Endothelial cell of umbilical vein (primary cell): ENCODE measurements at regions not wholly inside any gene's neighbourhood (a gene's known extent, or its start where the extent isn't known, plus 50 kb on each side); places are given as distances from the start of the nearest gene placed in this dataset.

ENCODE experiments used
- BruUV-seq: library from RNA; stranded (reverse); fragments of 400-500 nt; replicated peaks from 2 replicates; lab custom pipeline; 2021; lab: Mats Ljungman, UMichigan
- CTCF ChIA-PET: fragments of 300-600, 350-600 bp; sonication (Branson Sonifier 250); formaldehyde crosslinking; loops from one replicate; lab custom pipeline; 2021; ENCODE audit warnings: antibody characterized with exemption, inconsistent platforms; lab: Charles Lee
- POLR2A ChIA-PET: fragments of 300-600, 350-600 bp; sonication (Branson Sonifier 250); formaldehyde crosslinking; loops from one replicate; lab custom pipeline; 2021; ENCODE audit warnings: antibody characterized with exemption, inconsistent platforms; lab: Charles Lee
- DNase-seq: peaks from one replicate; pipeline ENCODE4 v3.0.0-alpha.2; 2011; ENCODE audit warnings: low read depth, low spot score
- FAIRE-seq: peaks from 2 replicates; lab custom pipeline; 2011; peaks lifted over from hg19 to GRCh38; lab: Jason Lieb, UNC
- H2AFZ ChIP-seq: 2 replicates; pipeline ENCODE4 v1.6.0; 2012; ENCODE audit warnings: low read depth, low read length, control low read depth, inconsistent platforms
- H3K27ac ChIP-seq: 2 replicates; pipeline ENCODE4 v1.5.1; 2011; ENCODE audit warnings: low read depth, mild to moderate bottlenecking, control low read depth, low read length, moderate library complexity; ENCODE audit not compliant: insufficient read depth
- H3K27me3 ChIP-seq, 2 experiments: 2 replicates each; pipeline versions ENCODE4 v1.6.0 to v1.6.1; 2011; ENCODE audit warnings: low read length in 2 of 2, mixed read lengths in 1 of 2; ENCODE audit not compliant: control insufficient read depth in 2 of 2, insufficient read depth in 2 of 2
- H3K36me3 ChIP-seq, 2 experiments: 2 replicates in 1 of 2; 3 replicates in 1 of 2; pipeline ENCODE4 v1.5.1; 2011; ENCODE audit warnings: low read length in 2 of 2, mild to moderate bottlenecking in 1 of 2, moderate library complexity in 1 of 2; ENCODE audit not compliant: control insufficient read depth in 2 of 2, insufficient read depth in 2 of 2; ENCODE audit errors: extremely low read depth in 1 of 2
- H3K4me1 ChIP-seq: 3 replicates; pipeline ENCODE4 v1.5.1; 2011; ENCODE audit warnings: mild to moderate bottlenecking, low read length; ENCODE audit not compliant: control insufficient read depth, insufficient read depth; ENCODE audit errors: extremely low read depth
- H3K4me2 ChIP-seq: 2 replicates; pipeline ENCODE4 v1.6.1; 2011; ENCODE audit warnings: low read length, control low read depth, mixed read lengths; ENCODE audit not compliant: insufficient read depth
- H3K4me3 ChIP-seq, 3 experiments: fragments of 200-600 bp in 1 of 3; sonication (generic), shearing (Covaris generic) in 1 of 3; replicated peaks in 1 of 3; 2 replicates each; pipeline ENCODE4 v1.5.1; 2011 to 2016; ENCODE audit warnings: control low read depth in 3 of 3, low read length in 3 of 3, mild to moderate bottlenecking in 2 of 3, inconsistent platforms in 1 of 3, low read depth in 1 of 3, moderate library complexity in 1 of 3; ENCODE audit not compliant: insufficient read depth in 1 of 3
- H3K79me2 ChIP-seq: 2 replicates; pipeline ENCODE4 v1.6.0; 2012; ENCODE audit warnings: low read length, inconsistent platforms; ENCODE audit not compliant: control insufficient read depth, insufficient read depth
- H3K9ac ChIP-seq: replicated peaks from 2 replicates; pipeline ENCODE3; 2011; ENCODE audit warnings: low read length, control low read depth; ENCODE audit not compliant: insufficient read depth; ENCODE audit errors: extremely low read depth
- H3K9me1 ChIP-seq: replicated peaks from 3 replicates; pipeline ENCODE4 v1.6.0; 2011; ENCODE audit warnings: mild to moderate bottlenecking, low read length; ENCODE audit not compliant: control insufficient read depth, insufficient read depth; ENCODE audit errors: extremely low read depth
- H3K9me3 ChIP-seq: replicated peaks from 2 replicates; pipeline ENCODE4 v1.5.1; 2012; ENCODE audit warnings: low read length, inconsistent platforms; ENCODE audit not compliant: control insufficient read depth, insufficient read depth
- H4K20me1 ChIP-seq: replicated peaks from 2 replicates; pipeline ENCODE3; 2011; ENCODE audit warnings: mild to moderate bottlenecking, low read length; ENCODE audit not compliant: control insufficient read depth, insufficient read depth; ENCODE audit errors: extremely low read depth
- EZH2 ChIP-seq: IDR thresholded peaks from 2 replicates; pipeline ENCODE4 v1.6.1; 2012; ENCODE audit warnings: borderline replicate concordance, low read depth, mild to moderate bottlenecking, moderate library complexity, low read length, inconsistent platforms; ENCODE audit not compliant: severe bottlenecking
- FOS ChIP-seq: IDR thresholded peaks from 2 replicates; pipeline ENCODE4 v1.6.1; 2011; ENCODE audit warnings: mild to moderate bottlenecking, low read length, moderate library complexity, borderline replicate concordance; ENCODE audit not compliant: insufficient read depth
- GATA2 ChIP-seq: IDR thresholded peaks from 2 replicates; pipeline ENCODE4 v1.7.0; 2011; ENCODE audit warnings: low read depth, mild to moderate bottlenecking, moderate library complexity, mixed read lengths, low read length; ENCODE audit not compliant: insufficient read length, insufficient read depth
- JUN ChIP-seq: IDR thresholded peaks from 2 replicates; pipeline ENCODE4 v1.6.1; 2011; ENCODE audit warnings: borderline replicate concordance, low read depth; ENCODE audit not compliant: insufficient read length, insufficient read depth
- MYC ChIP-seq: IDR thresholded peaks from one replicate; pipeline ENCODE4 v1.6.1; 2011; ENCODE audit warnings: mild to moderate bottlenecking, low read depth, low read length
- POLR2A ChIP-seq: IDR thresholded peaks from 2 replicates; pipeline ENCODE4 v1.6.1; 2012; ENCODE audit warnings: low read depth, mild to moderate bottlenecking, control low read depth, low read length
- POLR2AphosphoS5 ChIP-seq: IDR thresholded peaks from 2 replicates; pipeline ENCODE4 v1.6.1; 2012; ENCODE audit warnings: low read depth, mild to moderate bottlenecking, control low read depth, low read length, moderate library complexity; ENCODE audit not compliant: insufficient read depth
- dilution Hi-C: fragments of 300-500 bp; cut with MboI; formaldehyde crosslinking; loops from one replicate; pipeline ENCODE4 v1.15.0; 2019; ENCODE audit warnings: low sequenced_read_pairs; ENCODE audit not compliant: extremely low pct_ligation_motif_present
- intact Hi-C: fragments of 100-400 bp; cut with micrococcal nuclease; formaldehyde crosslinking; loops from one replicate; pipeline ENCODE4 v1.10.0; 2022
- TF ChIP-seq, protein P1 (sequence below), 2 donors: IDR thresholded peaks; 1 replicate in 1 of 2; 2 replicates in 1 of 2; pipeline ENCODE4 v1.5.1; 2011; ENCODE audit warnings: low read length in 2 of 2, mild to moderate bottlenecking in 2 of 2, moderate library complexity in 2 of 2, control low read depth in 1 of 2, inconsistent platforms in 1 of 2, low read depth in 1 of 2; ENCODE audit not compliant: insufficient read depth in 1 of 2; ENCODE audit errors: extremely low read depth in 1 of 2
- TF ChIP-seq, protein P2 (sequence below): IDR thresholded peaks from 2 replicates; pipeline ENCODE4 v1.6.1; 2011; ENCODE audit not compliant: insufficient read depth, insufficient read length

DNA sequence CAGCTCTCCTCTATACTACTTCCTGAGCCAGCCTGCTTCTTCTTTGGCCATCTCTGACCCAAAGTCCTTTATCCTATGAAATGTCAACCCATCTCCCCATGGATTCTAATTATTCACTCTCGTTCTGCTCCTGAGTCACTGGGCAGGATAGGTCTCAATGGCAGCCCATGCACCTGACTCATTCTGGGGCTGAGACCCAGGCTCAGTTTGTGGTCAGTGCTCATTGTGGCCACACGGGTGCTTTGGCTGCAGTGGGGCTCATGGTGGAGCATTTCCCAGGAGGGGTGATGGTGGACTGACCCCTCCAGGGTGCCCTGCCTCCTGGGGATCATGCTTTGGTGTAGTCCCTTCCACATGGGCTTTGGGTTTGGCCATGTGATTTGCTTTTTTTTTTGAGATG lies 154.8 kb upstream of the WSCD1 start:
- Histone ChIP-seq H3K4me3 (no peak overlapping the region), H3K4me1 (no peaks in the 10 kb centered on the region), H3K27ac (no peak overlapping the region), H3K27me3 (peaks cover 0 to 4% of the 10 kb centered on the region in 2 experiments), H3K9ac (no peak overlapping the region), H4K20me1 (no peaks in the 10 kb centered on the region), H2AFZ (no peak overlapping the region), H3K9me1 (no peaks in the 10 kb centered on the region), H3K4me2 (no peak overlapping the region), H3K79me2 (no peaks in the 10 kb centered on the region), H3K9me3 (no peaks in the 10 kb centered on the region), H3K36me3 (no peaks in the 10 kb centered on the region)
- dilution Hi-C loops = no loop called here
- CTCF ChIA-PET = no interaction called here
- no peak for FAIRE-seq
- POLR2A ChIA-PET = no interaction called here
- no TSS peak for BruUV-seq
- no peak for DNase-seq
- intact Hi-C loops = no loop called here
- TF ChIP-seq GATA2 (no peak), POLR2A (no peak), EZH2 (no peak)

DNA sequence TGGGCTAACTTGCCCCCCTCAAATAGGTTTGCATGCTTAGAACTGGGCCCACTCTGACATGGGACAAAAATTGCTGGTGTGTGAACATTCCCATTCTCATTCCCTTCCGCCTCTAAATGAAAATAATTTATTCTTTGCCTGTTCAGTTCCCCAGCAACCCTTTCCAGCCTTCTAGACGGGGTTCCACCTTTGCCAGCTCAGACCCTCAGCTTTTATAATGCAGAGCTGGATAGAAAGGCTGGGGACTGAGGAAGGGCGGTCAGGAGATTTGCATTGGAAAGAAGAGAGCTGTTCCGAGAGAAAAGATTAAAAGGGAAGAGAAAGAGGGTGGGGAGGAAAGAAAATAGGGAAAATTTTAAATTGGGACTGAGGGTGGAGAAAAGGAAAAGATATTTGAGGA lies 151.1 kb upstream of the WSCD1 start:
- Histone ChIP-seq H4K20me1 (no peaks in the 10 kb centered on the region), H3K4me1 (no peaks in the 10 kb centered on the region), H3K27ac (no peak overlapping the region), H3K79me2 (no peaks in the 10 kb centered on the region), H3K4me3 (no peak overlapping the region), H3K9ac (no peak overlapping the region), H2AFZ (no peak overlapping the region), H3K36me3 (no peaks in the 10 kb centered on the region), H3K4me2 (no peak overlapping the region), H3K9me3 (no peaks in the 10 kb centered on the region), H3K27me3 (no peaks in the 10 kb centered on the region), H3K9me1 (no peaks in the 10 kb centered on the region)
- ChIA-PET CTCF (no interaction called here), POLR2A (no interaction called here)
- TF ChIP-seq POLR2A (no peak), MYC (no peak), JUN (no peak), GATA2 (no peak), POLR2AphosphoS5 (no peak), FOS (no peak), EZH2 (no peak)
- TF ChIP-seq, protein P1, sequence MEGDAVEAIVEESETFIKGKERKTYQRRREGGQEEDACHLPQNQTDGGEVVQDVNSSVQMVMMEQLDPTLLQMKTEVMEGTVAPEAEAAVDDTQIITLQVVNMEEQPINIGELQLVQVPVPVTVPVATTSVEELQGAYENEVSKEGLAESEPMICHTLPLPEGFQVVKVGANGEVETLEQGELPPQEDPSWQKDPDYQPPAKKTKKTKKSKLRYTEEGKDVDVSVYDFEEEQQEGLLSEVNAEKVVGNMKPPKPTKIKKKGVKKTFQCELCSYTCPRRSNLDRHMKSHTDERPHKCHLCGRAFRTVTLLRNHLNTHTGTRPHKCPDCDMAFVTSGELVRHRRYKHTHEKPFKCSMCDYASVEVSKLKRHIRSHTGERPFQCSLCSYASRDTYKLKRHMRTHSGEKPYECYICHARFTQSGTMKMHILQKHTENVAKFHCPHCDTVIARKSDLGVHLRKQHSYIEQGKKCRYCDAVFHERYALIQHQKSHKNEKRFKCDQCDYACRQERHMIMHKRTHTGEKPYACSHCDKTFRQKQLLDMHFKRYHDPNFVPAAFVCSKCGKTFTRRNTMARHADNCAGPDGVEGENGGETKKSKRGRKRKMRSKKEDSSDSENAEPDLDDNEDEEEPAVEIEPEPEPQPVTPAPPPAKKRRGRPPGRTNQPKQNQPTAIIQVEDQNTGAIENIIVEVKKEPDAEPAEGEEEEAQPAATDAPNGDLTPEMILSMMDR (IDR thresholded peaks at IDR 0.05; ENCODE audit: extremely low read depth in 1 of 2, insufficient read depth in 1 of 2, low read depth in 1 of 2, low read length in 2 of 2) = no peak
- TF ChIP-seq, protein P2, sequence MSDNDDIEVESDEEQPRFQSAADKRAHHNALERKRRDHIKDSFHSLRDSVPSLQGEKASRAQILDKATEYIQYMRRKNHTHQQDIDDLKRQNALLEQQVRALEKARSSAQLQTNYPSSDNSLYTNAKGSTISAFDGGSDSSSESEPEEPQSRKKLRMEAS = no peak
- dilution Hi-C loops (no loop called here), intact Hi-C loops (no loop called here)
- DNase-seq = no peak
- no peak for FAIRE-seq
- no TSS peak for BruUV-seq
